ENCODE measurements at regions not wholly inside any gene's neighbourhood (a gene's known extent, or its start where the extent isn't known, plus 50 kb on each side); places are given as distances from the start of the nearest gene placed in this dataset.
A peak's percentile ranks its signal among the peaks of the same experiment; 100 is the strongest.

GRCh38 chr2:48109491-48110204, 203.3 kb upstream of the FBXO11 start:
- no peak for DNase-seq (ENCODE audit: low spot score)
- no peak for TF ChIP-seq CTCF (IDR thresholded peaks at IDR 0.05)
- ATAC-seq (ENCODE audit: low FRiP score) = no peak

GRCh38 chr2:48110492-48110891, 204.0 kb upstream of the FOXN2 start:
- ATAC-seq (ENCODE audit: low FRiP score) = no peak
- TF ChIP-seq CTCF (IDR thresholded peaks at IDR 0.05) = no peak

GRCh38 chr2:48112911-48113680, 201.4 kb upstream of the FOXN2 start:
- no peak for TF ChIP-seq CTCF (IDR thresholded peaks at IDR 0.05)
- no peak for ATAC-seq (ENCODE audit: low FRiP score)
- DNase-seq (ENCODE audit: low spot score) = no peak

More at GRCh38 chr2:48110492-48110891, 204.0 kb upstream of the FOXN2 start:
- DNase-seq (ENCODE audit: low spot score) = no peak

GRCh38 chr2:48113767-48114166, 200.7 kb upstream of the FOXN2 start:
- ATAC-seq (ENCODE audit: low FRiP score) (no peak), DNase-seq (ENCODE audit: low spot score) (no peak)
- TF ChIP-seq CTCF (IDR thresholded peaks at IDR 0.05) = no peak

GRCh38 chr2:48114256-48114655, 200.2 kb upstream of the FOXN2 start:
- ATAC-seq (ENCODE audit: low FRiP score) (peak; percentile 52), DNase-seq (ENCODE audit: low spot score) (peak; percentile 34)
- no peak for TF ChIP-seq CTCF (IDR thresholded peaks at IDR 0.05)

GRCh38 chr2:48116497-48116896, 198.0 kb upstream of the FOXN2 start:
- DNase-seq (ENCODE audit: low spot score) (no peak), ATAC-seq (ENCODE audit: low FRiP score) (no peak)
- TF ChIP-seq CTCF (IDR thresholded peaks at IDR 0.05) = no peak

GRCh38 chr2:48118895-48119294, 195.6 kb upstream of the FOXN2 start:
- ATAC-seq (ENCODE audit: low FRiP score) = no peak
- no peak for TF ChIP-seq CTCF (IDR thresholded peaks at IDR 0.05)
- DNase-seq (ENCODE audit: low spot score) = no peak

All from omental fat pad (tissue), 3 donors.